ENCODE measurements at regions not wholly inside any gene's neighbourhood (a gene's known extent, or its start where the extent isn't known, plus 50 kb on each side); places are given as distances from the start of the nearest gene placed in this dataset. TPM values are rescaled to one million over a fixed set of nuclear protein-coding genes. Genes with fewer than 3 reads are reported as not detected.

GRCh38 chr4:87745064-87745807 is 54.1 kb upstream of the IBSP start:
- H3K36me3 ChIP-seq, result no peaks in the 10 kb centered on the region
- 64 to 74% methylated on average over 3 to 5 of the region's 5 CpGs for WGBS, 2 donors
- H3K27me3 ChIP-seq, result no peaks in the 10 kb centered on the region
- no peaks in the 10 kb centered on the region for H3K9me3 ChIP-seq
- DNase-seq, result no peak
- H3K27ac ChIP-seq, result no peak overlapping the region
- intact Hi-C loops (cut with DNase I), result no loop called here
- H3K4me1 ChIP-seq, result no peaks in the 10 kb centered on the region
- H3K4me3 ChIP-seq (replicated peaks in 1 of 3), result no peak overlapping the region
- TF ChIP-seq CTCF (IDR thresholded peaks at IDR 0.05) (no peak), POLR2A (IDR thresholded peaks at IDR 0.05) (no peak)

GRCh38 chr4:87746001-87746400 is 53.4 kb upstream of the IBSP start:
- whole genome bisulfite sequencing, 2 donors, result 87% methylated on average over 3 of the region's 5 CpGs
- Histone ChIP-seq H3K27ac (no peak overlapping the region), H3K9me3 (no peaks in the 10 kb centered on the region), H3K27me3 (no peaks in the 10 kb centered on the region), H3K4me1 (no peaks in the 10 kb centered on the region), H3K4me3 (replicated peaks in 1 of 3) (no peak overlapping the region), H3K36me3 (no peaks in the 10 kb centered on the region)
- DNase-seq, result no peak
- intact Hi-C loops (cut with DNase I), result no loop called here
- TF ChIP-seq CTCF (IDR thresholded peaks at IDR 0.05) (no peak), POLR2A (IDR thresholded peaks at IDR 0.05) (no peak)

Small RNAs in the stretch of these regions (small RNA-seq; reads per million reads assigned to genes)
- not detected for gene RF00019
